ENCODE measurements at regions not wholly inside any gene's neighbourhood (a gene's known extent, or its start where the extent isn't known, plus 50 kb on each side); places are given as distances from the start of the nearest gene placed in this dataset.
"Not testable (repeated sequence)": the region's sequence is repeated elsewhere in the genome, so short reads cannot be mapped to it uniquely, and the experiment has no call there.

DNA sequence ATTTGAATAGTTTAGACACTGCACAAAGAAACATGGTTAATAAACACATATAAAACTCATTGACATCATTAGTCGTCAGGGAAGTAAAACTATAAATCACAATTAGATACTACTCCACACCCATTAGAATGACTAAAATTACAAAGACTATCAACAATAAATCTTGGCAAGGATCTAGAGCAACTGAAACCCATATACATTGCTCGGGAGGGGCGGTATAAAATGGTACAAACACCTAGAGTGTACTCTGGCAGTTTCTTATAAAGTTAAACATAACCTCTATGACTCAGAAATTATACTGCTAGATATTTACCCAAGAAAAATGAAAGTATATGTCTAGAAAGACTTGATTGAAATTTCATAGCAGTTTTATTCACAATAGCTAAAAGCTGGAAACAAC, 434.2 kb downstream of the RWDD3 start:
- H3K4me1 ChIP-seq: no peaks in the 10 kb centered on the region
- intact Hi-C loops (cut with DNase I; ENCODE audit: low total_unique reads): no loop called here
- H3K36me3 ChIP-seq: no peaks in the 10 kb centered on the region
- H3K27ac ChIP-seq: no peak overlapping the region
- DNase-seq (no peak), ATAC-seq (no peak)
- in situ Hi-C loops (cut with MboI; ENCODE audit: low sequenced_read_pairs in 4 of 4): no loop called here
- H3K27me3 ChIP-seq: no peaks in the 10 kb centered on the region
- no peaks in the 10 kb centered on the region for H3K9me3 ChIP-seq
- H3K4me3 ChIP-seq: no peak overlapping the region
- TF ChIP-seq, protein P1, sequence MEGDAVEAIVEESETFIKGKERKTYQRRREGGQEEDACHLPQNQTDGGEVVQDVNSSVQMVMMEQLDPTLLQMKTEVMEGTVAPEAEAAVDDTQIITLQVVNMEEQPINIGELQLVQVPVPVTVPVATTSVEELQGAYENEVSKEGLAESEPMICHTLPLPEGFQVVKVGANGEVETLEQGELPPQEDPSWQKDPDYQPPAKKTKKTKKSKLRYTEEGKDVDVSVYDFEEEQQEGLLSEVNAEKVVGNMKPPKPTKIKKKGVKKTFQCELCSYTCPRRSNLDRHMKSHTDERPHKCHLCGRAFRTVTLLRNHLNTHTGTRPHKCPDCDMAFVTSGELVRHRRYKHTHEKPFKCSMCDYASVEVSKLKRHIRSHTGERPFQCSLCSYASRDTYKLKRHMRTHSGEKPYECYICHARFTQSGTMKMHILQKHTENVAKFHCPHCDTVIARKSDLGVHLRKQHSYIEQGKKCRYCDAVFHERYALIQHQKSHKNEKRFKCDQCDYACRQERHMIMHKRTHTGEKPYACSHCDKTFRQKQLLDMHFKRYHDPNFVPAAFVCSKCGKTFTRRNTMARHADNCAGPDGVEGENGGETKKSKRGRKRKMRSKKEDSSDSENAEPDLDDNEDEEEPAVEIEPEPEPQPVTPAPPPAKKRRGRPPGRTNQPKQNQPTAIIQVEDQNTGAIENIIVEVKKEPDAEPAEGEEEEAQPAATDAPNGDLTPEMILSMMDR (IDR thresholded peaks at IDR 0.05 in 4 of 5, conservative IDR thresholded peaks at IDR 0.05 in 1 of 5): no peak
- TF ChIP-seq POLR2A (IDR thresholded peaks at IDR 0.05): no peak

GRCh38 chr1:95669638-95670037, 435.6 kb downstream of the RWDD3 start:
- ATAC-seq; H3K4me3 ChIP-seq; H3K36me3 ChIP-seq; H3K27ac ChIP-seq; DNase-seq; H3K4me1 ChIP-seq; H3K9me3 ChIP-seq; intact Hi-C loops (cut with DNase I; ENCODE audit: low total_unique reads); H3K27me3 ChIP-seq; in situ Hi-C loops (cut with MboI; ENCODE audit: low sequenced_read_pairs in 4 of 4): not testable (repeated sequence)

DNA sequence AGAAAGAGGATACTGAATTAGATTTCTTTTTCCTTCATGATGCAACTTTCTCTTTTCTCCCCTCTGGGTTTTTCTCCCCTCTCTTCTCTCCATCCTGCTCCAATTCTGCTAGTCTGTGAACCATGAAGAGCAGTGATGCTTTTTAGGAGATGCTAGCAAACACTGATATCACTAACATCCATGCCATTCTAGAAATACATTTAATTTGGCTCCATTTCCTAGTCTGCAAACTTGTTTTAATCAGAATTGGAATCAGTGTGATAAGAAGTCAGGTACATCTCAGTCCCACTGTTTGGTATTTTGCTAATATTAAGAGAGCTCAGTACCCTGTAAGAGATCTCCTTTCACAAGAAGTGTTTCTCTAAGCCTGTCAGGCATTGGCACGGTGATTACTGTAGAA, 437.1 kb downstream of the RWDD3 start:
- Histone ChIP-seq H3K4me1 (no peaks in the 10 kb centered on the region), H3K4me3 (no peak overlapping the region), H3K27ac (no peak overlapping the region), H3K27me3 (no peaks in the 10 kb centered on the region), H3K9me3 (no peaks in the 10 kb centered on the region), H3K36me3 (no peaks in the 10 kb centered on the region)
- DNase-seq (no peak), ATAC-seq (no peak)
- intact Hi-C loops (cut with DNase I; ENCODE audit: low total_unique reads): no loop called here
- no peak for TF ChIP-seq POLR2A (IDR thresholded peaks at IDR 0.05)
- TF ChIP-seq, protein P1 (IDR thresholded peaks at IDR 0.05 in 4 of 5, conservative IDR thresholded peaks at IDR 0.05 in 1 of 5): no peak
- in situ Hi-C loops (cut with MboI; ENCODE audit: low sequenced_read_pairs in 4 of 4): no loop called here

- intact Hi-C loops (cut with DNase I; ENCODE audit: low total_unique reads) (no loop called here), in situ Hi-C loops (cut with MboI; ENCODE audit: low sequenced_read_pairs in 4 of 4) (no loop called here)
- Histone ChIP-seq H3K9me3 (no peaks in the 10 kb centered on the region), H3K27me3 (no peaks in the 10 kb centered on the region), H3K4me1 (no peaks in the 10 kb centered on the region), H3K4me3 (no peak overlapping the region), H3K36me3 (no peaks in the 10 kb centered on the region), H3K27ac (no peak overlapping the region)
- no peak for ATAC-seq
- no peak for TF ChIP-seq POLR2A (IDR thresholded peaks at IDR 0.05)
- TF ChIP-seq, protein P1 (IDR thresholded peaks at IDR 0.05 in 4 of 5, conservative IDR thresholded peaks at IDR 0.05 in 1 of 5): no peak
- DNase-seq: no peak
These were observed 445.3 kb downstream of the RWDD3 start for GRCh38 chr1:95679262-95679661.

DNA sequence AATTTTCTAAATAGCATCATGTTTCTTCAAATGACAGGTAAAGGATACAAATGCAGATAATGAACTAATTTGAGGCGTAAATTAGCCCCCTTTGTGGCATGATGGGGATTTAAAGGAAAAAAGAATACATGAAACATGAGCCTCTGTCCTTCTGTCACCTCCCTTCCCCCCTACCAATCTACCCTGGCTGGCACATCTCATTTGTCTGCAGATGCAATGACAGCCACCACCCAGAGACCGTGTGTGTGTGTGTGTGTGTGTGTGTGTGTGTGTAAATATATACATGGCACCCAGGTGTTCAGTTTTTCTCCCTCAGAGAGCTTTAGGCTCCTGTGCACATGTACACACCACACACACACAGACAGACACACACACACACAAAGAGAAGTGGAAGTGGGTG, 451.1 kb downstream of the RWDD3 start:
- no peak overlapping the region for H3K4me3 ChIP-seq
- H3K27ac ChIP-seq: no peak overlapping the region
- no peak for DNase-seq
- H3K9me3 ChIP-seq: no peaks in the 10 kb centered on the region
- no peaks in the 10 kb centered on the region for H3K27me3 ChIP-seq
- TF ChIP-seq, protein P1 (IDR thresholded peaks at IDR 0.05 in 4 of 5, conservative IDR thresholded peaks at IDR 0.05 in 1 of 5): no peak
- TF ChIP-seq POLR2A (IDR thresholded peaks at IDR 0.05): no peak
- no peaks in the 10 kb centered on the region for H3K36me3 ChIP-seq
- no peak for ATAC-seq
- intact Hi-C loops (cut with DNase I; ENCODE audit: low total_unique reads) (no loop called here), in situ Hi-C loops (cut with MboI; ENCODE audit: low sequenced_read_pairs in 4 of 4) (no loop called here)
- no peaks in the 10 kb centered on the region for H3K4me1 ChIP-seq

Data from gastrocnemius medialis (tissue), 4 donors.